ENCODE measurements at regions not wholly inside any gene's neighbourhood (a gene's known extent, or its start where the extent isn't known, plus 50 kb on each side); places are given as distances from the start of the nearest gene placed in this dataset.

- TF ChIP-seq MAFG (CRISPR knock-in tag; IDR thresholded peaks at IDR 0.05) = no peak
- peak; percentile 66 for TF ChIP-seq CTCF (CRISPR knock-in tag; IDR thresholded peaks at IDR 0.05)
- 0 out of 2 replicates have a peak, but pooled peaks have one; percentile 48 for TF ChIP-seq ZNF598 (CRISPR knock-in tag; IDR thresholded peaks at IDR 0.05; ENCODE audit: borderline replicate concordance)
Observed at GRCh38 chr6:44004625-44005506, 122.4 kb downstream of the MRPL14 start (continued).

GRCh38 chr6:44004136-44004535 lies 123.1 kb downstream of the MRPL14 start:
- BruUV-seq (replicated peaks) = no TSS peak
- H3K36me3 ChIP-seq (replicated peaks in 1 of 2; ENCODE audit: control insufficient read depth in 1 of 2, insufficient read depth in 2 of 2, low read length in 2 of 2) = no peaks in the 10 kb centered on the region
- no peak overlapping the region for H3K27ac ChIP-seq (ENCODE audit: extremely low read length, insufficient read depth, low read length)
- FAIRE-seq (no peak), ATAC-seq (no peak), DNase-seq (ENCODE audit: low spot score) (no peak)
- POLR2A ChIA-PET = no interaction called here
- in situ Hi-C loops (cut with HindIII; ENCODE audit: extremely low pct_ligation_motif_present, low pct_unique_long_range_greater_than_20kb) = no loop called here
- no peak overlapping the region for H3K4me2 ChIP-seq (ENCODE audit: low read depth, low read length)
- no peak overlapping the region for H3K4me3 ChIP-seq (replicated peaks in 1 of 3; ENCODE audit: insufficient read depth in 1 of 3, low read depth in 2 of 3, low read length in 3 of 3)
- H3K9ac ChIP-seq (ENCODE audit: insufficient read depth, low read depth, low read length) = no peak overlapping the region
- H3K9me3 ChIP-seq (ENCODE audit: low read length) = no peaks in the 10 kb centered on the region
- peaks cover 79% of the 10 kb centered on the region for H3K4me1 ChIP-seq (ENCODE audit: insufficient read depth, low read length)
- no peaks in the 10 kb centered on the region for H3K79me2 ChIP-seq (ENCODE audit: insufficient read depth, low read length)
- WGBS (ENCODE audit: low lambda C conversion rate) = 66% methylated on average over 8 of the region's 9 CpGs
- TF ChIP-seq RNF219 (CRISPR knock-in tag; IDR thresholded peaks at IDR 0.05) = no peak
- TF ChIP-seq ZNF850 (CRISPR knock-in tag; conservative IDR thresholded peaks at IDR 0.05) = no peak
- TF ChIP-seq CBX2 (IDR thresholded peaks at IDR 0.05; ENCODE audit: low read depth, low read length) = no peak
- no peak for TF ChIP-seq CBX2 (CRISPR knock-in tag; IDR thresholded peaks at IDR 0.05; ENCODE audit: low read depth)
- TF ChIP-seq IRF9 (CRISPR knock-in tag; IDR thresholded peaks at IDR 0.05; ENCODE audit: borderline replicate concordance) = 0 out of 2 replicates have a peak, but pooled peaks have one; percentile 8
- TF ChIP-seq ZMAT3 (CRISPR knock-in tag; conservative IDR thresholded peaks at IDR 0.05) = no peak
- 0 out of 2 replicates have a peak, but pooled peaks have one; percentile 3 for TF ChIP-seq PITX1 (CRISPR knock-in tag; IDR thresholded peaks at IDR 0.05)
- intact Hi-C loops (cut with micrococcal nuclease; ENCODE audit: unreplicated experiment) = loop anchor here (5.0 kb wide), 1 partner anchor 68 kb away; no protein-coding TSS in a partner anchor
- no peaks in the 10 kb centered on the region for H4K20me1 ChIP-seq (ENCODE audit: insufficient read depth, low read length)
- CTCF ChIA-PET (ENCODE audit: low intra/inter-chr PET ratio, low total read pairs) = no interaction called here
- H3K27me3 ChIP-seq (ENCODE audit: control insufficient read depth in 1 of 2, insufficient read depth in 2 of 2, low read length in 2 of 2) = peaks cover 7 to 21% of the 10 kb centered on the region in 2 experiments; a peak in 3 of 5 replicates
- H2AFZ ChIP-seq (ENCODE audit: low read length) = no peak overlapping the region
